ENCODE measurements at regions not wholly inside any gene's neighbourhood (a gene's known extent, or its start where the extent isn't known, plus 50 kb on each side); places are given as distances from the start of the nearest gene placed in this dataset.

DNA sequence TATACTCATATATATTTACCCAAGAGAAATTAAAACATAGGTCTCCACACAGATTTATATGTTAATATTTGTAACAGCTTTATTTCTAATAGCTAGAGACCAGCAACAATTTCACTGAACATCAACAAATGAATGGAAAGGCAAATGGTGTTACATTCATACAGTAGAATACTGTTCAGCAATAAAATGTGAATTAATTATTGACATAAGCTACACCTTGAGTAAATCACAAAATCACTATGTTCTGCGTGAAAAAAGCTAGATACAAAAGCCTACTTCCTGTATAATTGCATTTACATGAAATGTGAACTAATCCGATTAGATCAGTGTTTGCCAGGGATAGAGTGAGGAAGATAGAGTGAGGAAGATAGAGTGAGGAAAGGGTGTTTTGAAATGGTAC, 945.7 kb downstream of the SQOR start:
- Histone ChIP-seq H3K27ac (no peak overlapping the region), H3K27me3 (no peaks in the 10 kb centered on the region), H3K4me3 (no peak overlapping the region), H3K9me3 (no peaks in the 10 kb centered on the region), H3K4me1 (no peaks in the 10 kb centered on the region), H3K9ac (ENCODE audit: low read depth in 2 of 2, low read length in 2 of 2) (no peak overlapping the region), H3K36me3 (no peaks in the 10 kb centered on the region)
- intact Hi-C loops (cut with DNase I) = no loop called here
- TF ChIP-seq, protein P1, sequence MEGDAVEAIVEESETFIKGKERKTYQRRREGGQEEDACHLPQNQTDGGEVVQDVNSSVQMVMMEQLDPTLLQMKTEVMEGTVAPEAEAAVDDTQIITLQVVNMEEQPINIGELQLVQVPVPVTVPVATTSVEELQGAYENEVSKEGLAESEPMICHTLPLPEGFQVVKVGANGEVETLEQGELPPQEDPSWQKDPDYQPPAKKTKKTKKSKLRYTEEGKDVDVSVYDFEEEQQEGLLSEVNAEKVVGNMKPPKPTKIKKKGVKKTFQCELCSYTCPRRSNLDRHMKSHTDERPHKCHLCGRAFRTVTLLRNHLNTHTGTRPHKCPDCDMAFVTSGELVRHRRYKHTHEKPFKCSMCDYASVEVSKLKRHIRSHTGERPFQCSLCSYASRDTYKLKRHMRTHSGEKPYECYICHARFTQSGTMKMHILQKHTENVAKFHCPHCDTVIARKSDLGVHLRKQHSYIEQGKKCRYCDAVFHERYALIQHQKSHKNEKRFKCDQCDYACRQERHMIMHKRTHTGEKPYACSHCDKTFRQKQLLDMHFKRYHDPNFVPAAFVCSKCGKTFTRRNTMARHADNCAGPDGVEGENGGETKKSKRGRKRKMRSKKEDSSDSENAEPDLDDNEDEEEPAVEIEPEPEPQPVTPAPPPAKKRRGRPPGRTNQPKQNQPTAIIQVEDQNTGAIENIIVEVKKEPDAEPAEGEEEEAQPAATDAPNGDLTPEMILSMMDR (IDR thresholded peaks at IDR 0.05) = no peak
- no peak for DNase-seq

DNA sequence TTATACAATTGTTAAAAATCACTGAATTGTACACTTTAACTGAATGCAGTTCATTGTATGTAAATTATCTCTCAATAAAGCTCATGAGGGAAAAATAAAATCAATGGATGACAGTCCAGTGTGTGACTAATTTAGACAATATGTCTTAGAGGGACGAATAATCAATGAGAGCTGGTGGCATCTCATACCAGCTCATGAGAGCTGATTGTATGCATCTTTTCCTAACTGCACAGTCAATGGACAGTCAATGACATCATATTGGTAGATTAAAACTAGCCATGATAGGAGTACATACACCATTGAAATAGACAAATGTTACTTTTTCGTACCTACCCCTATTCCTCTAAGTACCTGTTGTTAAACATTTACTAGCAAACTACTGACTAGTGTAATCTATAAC, 946.1 kb downstream of the SQOR start:
- no peak overlapping the region for H3K4me3 ChIP-seq
- H3K27ac ChIP-seq = no peak overlapping the region
- intact Hi-C loops (cut with DNase I) = no loop called here
- TF ChIP-seq, protein P1 (IDR thresholded peaks at IDR 0.05) = no peak
- H3K4me1 ChIP-seq = no peaks in the 10 kb centered on the region
- H3K36me3 ChIP-seq = no peaks in the 10 kb centered on the region
- H3K27me3 ChIP-seq = no peaks in the 10 kb centered on the region
- no peaks in the 10 kb centered on the region for H3K9me3 ChIP-seq
- DNase-seq = no peak
- H3K9ac ChIP-seq (ENCODE audit: low read depth in 2 of 2, low read length in 2 of 2) = no peak overlapping the region

DNA sequence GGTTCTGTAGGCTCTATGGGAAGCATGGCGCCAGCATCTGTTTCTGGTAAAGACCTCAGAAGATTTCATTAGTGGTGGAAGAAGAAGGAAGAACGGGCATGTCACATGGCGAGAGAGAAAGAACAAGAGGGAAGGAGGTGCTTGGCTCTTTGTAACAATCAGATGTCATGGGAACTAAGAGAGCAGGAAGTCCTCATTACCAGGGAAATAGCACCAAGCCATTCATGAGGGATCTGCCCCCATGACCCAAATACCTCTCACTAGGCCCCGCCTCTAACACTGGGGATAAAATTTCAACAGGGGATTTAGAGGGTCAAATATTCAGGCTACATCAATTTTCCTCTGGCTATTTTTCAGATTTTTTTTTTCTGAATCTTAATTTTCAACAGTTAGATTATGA, 954.3 kb downstream of the SQOR start:
- Histone ChIP-seq H3K36me3 (no peaks in the 10 kb centered on the region), H3K9me3 (no peaks in the 10 kb centered on the region), H3K27me3 (no peaks in the 10 kb centered on the region), H3K4me3 (no peak overlapping the region), H3K27ac (no peak overlapping the region), H3K9ac (ENCODE audit: low read depth in 2 of 2, low read length in 2 of 2) (no peak overlapping the region), H3K4me1 (no peaks in the 10 kb centered on the region)
- TF ChIP-seq, protein P1 (IDR thresholded peaks at IDR 0.05) = no peak
- DNase-seq = no peak
- intact Hi-C loops (cut with DNase I) = no loop called here

DNA sequence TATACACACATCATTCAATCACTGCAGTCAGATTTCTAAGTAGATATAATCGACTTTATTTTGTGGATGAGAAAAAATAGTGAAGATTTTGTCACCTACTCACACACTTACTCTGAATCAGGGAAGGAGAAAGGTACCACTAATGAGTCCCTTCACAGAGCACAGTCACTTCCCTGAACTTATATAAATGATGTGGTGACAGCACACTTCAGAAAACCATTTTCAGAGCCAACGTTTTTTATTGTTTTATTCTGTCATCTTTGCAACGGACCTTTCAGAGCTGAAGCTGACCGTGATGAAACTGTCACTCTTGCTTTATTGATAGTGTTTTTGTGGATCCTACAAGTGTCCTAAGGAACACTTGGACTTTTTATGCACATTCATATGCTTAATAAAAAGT, 956.6 kb downstream of the SQOR start:
- Histone ChIP-seq H3K27me3 (no peaks in the 10 kb centered on the region), H3K9me3 (no peaks in the 10 kb centered on the region), H3K36me3 (no peaks in the 10 kb centered on the region), H3K9ac (ENCODE audit: low read depth in 2 of 2, low read length in 2 of 2) (no peak overlapping the region), H3K4me1 (no peaks in the 10 kb centered on the region), H3K27ac (no peak overlapping the region), H3K4me3 (no peak overlapping the region)
- no peak for DNase-seq
- TF ChIP-seq, protein P1 (IDR thresholded peaks at IDR 0.05) = no peak
- intact Hi-C loops (cut with DNase I) = no loop called here

DNA sequence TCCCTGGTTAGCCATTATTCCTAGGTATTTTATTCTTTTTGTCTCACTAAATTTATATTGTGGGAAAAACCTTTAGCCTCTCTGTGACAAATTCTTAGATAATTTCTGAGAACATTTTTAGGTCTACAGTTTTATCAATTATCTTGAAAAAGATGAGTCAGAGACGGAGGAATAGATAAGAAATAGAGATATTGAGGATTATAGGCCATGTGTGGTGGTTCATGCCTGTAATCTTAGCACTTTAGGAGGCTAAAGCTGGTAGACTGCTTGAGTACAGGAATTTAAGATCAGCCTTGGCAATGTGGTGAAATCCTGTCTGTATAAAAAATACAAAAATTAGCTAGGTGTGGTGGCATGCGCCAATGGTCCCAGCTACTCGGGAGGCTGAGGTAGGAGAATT, 960.2 kb downstream of the SQOR start:
- no peak for DNase-seq
- Histone ChIP-seq H3K36me3 (no peaks in the 10 kb centered on the region), H3K27me3 (no peaks in the 10 kb centered on the region), H3K9me3 (no peaks in the 10 kb centered on the region), H3K4me1 (no peaks in the 10 kb centered on the region), H3K9ac (ENCODE audit: low read depth in 2 of 2, low read length in 2 of 2) (no peak overlapping the region), H3K27ac (no peak overlapping the region), H3K4me3 (no peak overlapping the region)
- intact Hi-C loops (cut with DNase I) = no loop called here
- TF ChIP-seq, protein P1 (IDR thresholded peaks at IDR 0.05) = no peak

DNA sequence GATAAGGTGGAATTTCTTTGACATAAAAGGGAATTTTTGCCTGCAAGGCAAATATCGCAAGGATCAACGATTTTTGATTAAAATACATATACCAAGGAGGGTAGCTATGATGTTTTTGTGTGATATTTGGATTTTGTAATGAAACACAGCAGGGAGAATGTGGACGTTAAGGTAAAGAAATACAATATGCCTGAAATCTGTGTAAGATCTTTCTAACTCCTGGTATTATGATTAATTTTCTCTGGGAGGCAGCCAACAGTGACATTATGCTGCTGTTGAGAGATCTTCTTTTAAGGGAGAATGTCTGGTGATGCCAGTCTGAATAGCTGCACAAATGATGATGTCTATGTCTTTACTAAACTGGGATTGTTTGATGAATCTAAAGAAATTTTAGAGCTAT, 972.2 kb downstream of the SQOR start:
- no peak overlapping the region for H3K4me3 ChIP-seq
- no peak overlapping the region for H3K27ac ChIP-seq
- no peak overlapping the region for H3K9ac ChIP-seq (ENCODE audit: low read depth in 2 of 2, low read length in 2 of 2)
- intact Hi-C loops (cut with DNase I) = no loop called here
- TF ChIP-seq, protein P1 (IDR thresholded peaks at IDR 0.05) = no peak
- no peaks in the 10 kb centered on the region for H3K9me3 ChIP-seq
- DNase-seq = no peak
- no peaks in the 10 kb centered on the region for H3K4me1 ChIP-seq
- H3K27me3 ChIP-seq = no peaks in the 10 kb centered on the region
- H3K36me3 ChIP-seq = no peaks in the 10 kb centered on the region

Measured in colonic mucosa (tissue), 4 donors.